Uterus (tissue), 2 donors: ENCODE measurements at regions not wholly inside any gene's neighbourhood (a gene's known extent, or its start where the extent isn't known, plus 50 kb on each side); places are given as distances from the start of the nearest gene placed in this dataset.

Experiments used
- POLR2A ChIP-seq, 2 donors: fragments of 450-650 bp; IDR thresholded peaks; one replicate each; pipeline ENCODE4 v1.6.1; 2016; ENCODE audit warnings: antibody characterized with exemption in 2 of 2, mild to moderate bottlenecking in 1 of 2, moderate library complexity in 1 of 2
- TF ChIP-seq, protein P1 (sequence below), 4 experiments: fragments of 200-600 bp in 2 of 4; fragments of 450-650 bp in 2 of 4; sonication (generic) in 2 of 4; IDR thresholded peaks; one replicate each; pipeline ENCODE4 v1.5.1; 2016 to 2019; ENCODE audit warnings: antibody characterized with exemption in 4 of 4, mild to moderate bottlenecking in 2 of 4, moderate library complexity in 1 of 4

DNA sequence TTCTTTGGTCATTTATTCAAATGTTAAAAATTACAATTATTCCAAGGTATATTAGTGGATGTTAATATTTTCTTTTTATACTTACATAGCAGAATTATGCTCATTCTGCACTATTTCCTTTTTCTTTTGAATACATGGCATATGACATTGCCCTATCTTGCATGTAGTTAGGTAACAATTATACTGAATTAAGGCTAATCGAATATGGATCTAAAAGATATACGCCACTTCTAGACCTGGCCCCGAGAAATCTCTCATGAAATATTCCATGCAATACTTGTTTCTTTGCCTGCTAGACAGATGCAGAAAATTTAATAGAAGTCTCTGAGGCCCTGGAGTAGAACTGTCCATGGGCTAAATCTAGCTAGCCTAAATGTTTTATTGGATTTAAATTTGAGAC is 493.4 kb downstream of the OTOL1 start:
- TF ChIP-seq, protein P1, sequence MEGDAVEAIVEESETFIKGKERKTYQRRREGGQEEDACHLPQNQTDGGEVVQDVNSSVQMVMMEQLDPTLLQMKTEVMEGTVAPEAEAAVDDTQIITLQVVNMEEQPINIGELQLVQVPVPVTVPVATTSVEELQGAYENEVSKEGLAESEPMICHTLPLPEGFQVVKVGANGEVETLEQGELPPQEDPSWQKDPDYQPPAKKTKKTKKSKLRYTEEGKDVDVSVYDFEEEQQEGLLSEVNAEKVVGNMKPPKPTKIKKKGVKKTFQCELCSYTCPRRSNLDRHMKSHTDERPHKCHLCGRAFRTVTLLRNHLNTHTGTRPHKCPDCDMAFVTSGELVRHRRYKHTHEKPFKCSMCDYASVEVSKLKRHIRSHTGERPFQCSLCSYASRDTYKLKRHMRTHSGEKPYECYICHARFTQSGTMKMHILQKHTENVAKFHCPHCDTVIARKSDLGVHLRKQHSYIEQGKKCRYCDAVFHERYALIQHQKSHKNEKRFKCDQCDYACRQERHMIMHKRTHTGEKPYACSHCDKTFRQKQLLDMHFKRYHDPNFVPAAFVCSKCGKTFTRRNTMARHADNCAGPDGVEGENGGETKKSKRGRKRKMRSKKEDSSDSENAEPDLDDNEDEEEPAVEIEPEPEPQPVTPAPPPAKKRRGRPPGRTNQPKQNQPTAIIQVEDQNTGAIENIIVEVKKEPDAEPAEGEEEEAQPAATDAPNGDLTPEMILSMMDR (IDR thresholded peaks at IDR 0.05) = no peak
- TF ChIP-seq POLR2A (IDR thresholded peaks at IDR 0.05) = no peak
